HFF-Myc (cell line): ENCODE measurements at regions not wholly inside any gene's neighbourhood (a gene's known extent, or its start where the extent isn't known, plus 50 kb on each side); places are given as distances from the start of the nearest gene placed in this dataset.
A peak's percentile ranks its signal among the peaks of the same experiment; 100 is the strongest.

Experiments used
- DNase-seq: peaks from one replicate; pipeline ENCODE4 v3.0.0-alpha.2; 2011; ENCODE audit warnings: low read depth; ENCODE audit errors: extremely low read depth
- H3K4me3 ChIP-seq: replicated peaks from 2 replicates; pipeline ENCODE4 v1.5.1; 2011; ENCODE audit warnings: low read depth, mild to moderate bottlenecking, control low read depth, low read length
- TF ChIP-seq, protein P1 (sequence below): IDR thresholded peaks from 2 replicates; pipeline ENCODE4 v1.5.1; 2012; ENCODE audit warnings: mild to moderate bottlenecking, low read depth, low read length, control low read depth; ENCODE audit errors: missing control alignments

DNA sequence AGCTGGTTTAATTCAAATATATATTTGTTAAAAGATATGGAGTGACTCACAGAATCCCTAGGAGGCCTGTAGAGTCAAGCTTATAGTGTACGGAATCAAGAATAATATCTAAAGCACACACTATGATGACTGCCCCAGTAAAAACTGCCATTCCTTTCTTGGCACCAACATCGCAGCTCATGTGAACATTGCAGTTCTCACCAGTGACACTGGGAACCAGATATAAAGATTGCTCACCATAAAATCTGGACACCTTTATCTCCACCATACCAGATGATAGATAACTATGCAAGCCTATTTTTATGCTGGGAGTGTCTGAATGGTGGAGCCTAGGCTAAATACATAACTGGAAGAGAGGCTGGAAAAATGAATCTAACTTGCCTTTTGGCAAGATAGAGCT is 463.9 kb upstream of the TBX3 start:
- TF ChIP-seq, protein P1, sequence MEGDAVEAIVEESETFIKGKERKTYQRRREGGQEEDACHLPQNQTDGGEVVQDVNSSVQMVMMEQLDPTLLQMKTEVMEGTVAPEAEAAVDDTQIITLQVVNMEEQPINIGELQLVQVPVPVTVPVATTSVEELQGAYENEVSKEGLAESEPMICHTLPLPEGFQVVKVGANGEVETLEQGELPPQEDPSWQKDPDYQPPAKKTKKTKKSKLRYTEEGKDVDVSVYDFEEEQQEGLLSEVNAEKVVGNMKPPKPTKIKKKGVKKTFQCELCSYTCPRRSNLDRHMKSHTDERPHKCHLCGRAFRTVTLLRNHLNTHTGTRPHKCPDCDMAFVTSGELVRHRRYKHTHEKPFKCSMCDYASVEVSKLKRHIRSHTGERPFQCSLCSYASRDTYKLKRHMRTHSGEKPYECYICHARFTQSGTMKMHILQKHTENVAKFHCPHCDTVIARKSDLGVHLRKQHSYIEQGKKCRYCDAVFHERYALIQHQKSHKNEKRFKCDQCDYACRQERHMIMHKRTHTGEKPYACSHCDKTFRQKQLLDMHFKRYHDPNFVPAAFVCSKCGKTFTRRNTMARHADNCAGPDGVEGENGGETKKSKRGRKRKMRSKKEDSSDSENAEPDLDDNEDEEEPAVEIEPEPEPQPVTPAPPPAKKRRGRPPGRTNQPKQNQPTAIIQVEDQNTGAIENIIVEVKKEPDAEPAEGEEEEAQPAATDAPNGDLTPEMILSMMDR = no peak
- DNase-seq = no peak
- H3K4me3 ChIP-seq = no peak overlapping the region

DNA sequence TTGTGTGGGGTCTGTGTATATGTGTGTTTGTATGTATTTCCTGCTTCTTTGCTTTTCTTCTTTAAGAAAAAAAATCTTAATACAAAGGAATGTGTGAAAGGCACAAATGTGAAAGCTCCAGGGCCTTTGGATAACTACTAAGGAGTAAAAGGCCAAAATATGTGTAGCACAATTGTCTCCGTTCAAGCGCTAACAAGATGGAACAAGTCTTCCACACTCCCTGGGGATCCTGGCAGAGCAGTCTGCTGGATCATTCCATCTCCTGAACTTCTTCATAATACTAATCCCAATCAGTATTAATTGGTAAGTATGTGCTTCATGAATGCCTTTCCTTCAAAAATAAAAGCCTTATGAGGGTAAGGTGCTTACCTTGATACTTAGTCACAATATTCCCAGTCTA is 462.5 kb upstream of the TBX3 start:
- DNase-seq = no peak
- TF ChIP-seq, protein P1 = no peak
- no peak overlapping the region for H3K4me3 ChIP-seq

DNA sequence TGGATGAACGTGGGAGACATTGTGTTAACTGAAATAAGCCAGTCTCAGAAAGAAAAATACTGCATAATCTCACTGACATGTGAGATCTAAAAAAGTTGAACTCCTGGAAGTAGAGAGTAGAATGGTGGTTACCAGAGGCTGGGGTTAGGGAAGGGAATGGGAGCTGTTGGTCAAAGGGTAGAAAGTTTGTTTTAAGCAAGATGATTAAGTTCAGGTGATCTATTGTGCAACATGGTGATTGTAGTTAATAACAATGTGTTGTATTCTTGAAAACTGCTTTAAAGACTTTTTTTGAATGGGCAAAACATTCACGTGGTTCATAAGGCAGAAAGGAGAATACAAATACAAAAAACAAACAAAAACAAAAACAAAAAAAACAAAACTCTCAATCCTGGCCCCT is 460.4 kb upstream of the TBX3 start:
- no peak for DNase-seq
- H3K4me3 ChIP-seq = no peak overlapping the region
- TF ChIP-seq, protein P1 = no peak

DNA sequence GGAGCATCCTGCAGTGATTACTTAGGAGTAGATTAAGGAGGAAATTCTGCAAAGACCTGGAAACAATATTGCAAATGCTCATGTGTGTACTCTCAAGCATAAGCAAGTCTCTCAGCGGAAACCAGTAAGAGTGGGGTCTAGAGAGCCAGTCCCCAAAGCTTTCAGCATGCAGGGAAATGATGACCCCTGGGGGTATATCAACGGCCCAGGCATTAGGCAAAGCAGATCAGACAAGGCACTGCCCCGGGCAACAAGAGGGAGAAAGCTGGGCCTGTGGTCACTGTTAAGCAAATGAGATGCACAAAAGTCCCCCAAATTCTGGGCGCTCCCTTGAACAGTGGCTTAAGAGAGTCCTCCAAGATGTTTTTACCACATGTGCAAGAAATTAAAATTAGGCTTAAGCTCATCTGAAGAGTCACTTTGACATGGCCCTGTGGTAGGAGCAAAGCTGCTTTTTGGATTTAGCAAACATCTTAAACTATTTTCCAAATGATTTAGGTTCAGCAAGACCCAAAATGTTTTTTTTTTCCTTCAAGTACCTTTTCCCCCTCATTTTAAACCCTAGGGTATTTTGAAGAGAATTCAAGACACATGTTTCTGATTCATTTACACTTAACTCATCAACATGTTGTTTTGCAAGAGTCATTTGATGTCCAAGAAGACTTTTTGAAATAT is 457.1 kb upstream of the TBX3 start:
- DNase-seq = no peak
- TF ChIP-seq, protein P1 = no peak

DNA sequence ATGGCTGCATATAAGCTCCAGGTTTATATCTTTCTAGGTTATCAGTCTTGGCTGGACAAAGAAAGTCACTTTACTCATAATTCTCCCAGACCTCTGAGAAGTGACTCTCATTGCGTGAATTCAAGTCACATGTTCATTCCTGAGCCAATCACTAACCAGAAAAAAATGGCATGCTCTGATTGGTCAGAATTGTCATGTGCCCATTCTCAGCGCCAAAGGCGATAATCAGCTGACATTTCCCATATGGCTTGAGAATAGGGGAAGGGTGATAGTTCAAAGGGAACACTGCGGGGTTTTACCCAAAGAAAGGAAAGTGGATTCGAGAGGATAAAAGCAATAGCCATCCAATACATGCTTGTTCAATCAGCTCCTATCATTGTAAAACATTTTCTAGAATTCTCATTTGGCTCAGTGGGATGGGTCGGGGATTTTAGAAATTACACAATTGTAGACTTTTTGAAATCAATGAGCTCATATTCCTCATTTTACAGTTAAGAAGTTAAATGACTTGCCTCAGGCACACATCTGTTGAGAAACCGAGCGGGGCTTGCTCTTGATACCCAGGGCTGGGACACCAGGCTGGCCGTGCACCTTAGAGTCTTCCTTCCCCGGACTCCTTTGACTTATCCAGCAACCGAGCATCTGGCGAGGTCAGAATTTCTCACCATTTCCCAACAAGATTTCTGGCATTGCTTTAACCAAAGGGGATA is 454.0 kb upstream of the TBX3 start:
- DNase-seq = no peak
- TF ChIP-seq, protein P1 = no peak
- H3K4me3 ChIP-seq = no peak overlapping the region

More for the DNA sequence above, 457.1 kb upstream of the TBX3 start:
- no peak overlapping the region for H3K4me3 ChIP-seq

DNA sequence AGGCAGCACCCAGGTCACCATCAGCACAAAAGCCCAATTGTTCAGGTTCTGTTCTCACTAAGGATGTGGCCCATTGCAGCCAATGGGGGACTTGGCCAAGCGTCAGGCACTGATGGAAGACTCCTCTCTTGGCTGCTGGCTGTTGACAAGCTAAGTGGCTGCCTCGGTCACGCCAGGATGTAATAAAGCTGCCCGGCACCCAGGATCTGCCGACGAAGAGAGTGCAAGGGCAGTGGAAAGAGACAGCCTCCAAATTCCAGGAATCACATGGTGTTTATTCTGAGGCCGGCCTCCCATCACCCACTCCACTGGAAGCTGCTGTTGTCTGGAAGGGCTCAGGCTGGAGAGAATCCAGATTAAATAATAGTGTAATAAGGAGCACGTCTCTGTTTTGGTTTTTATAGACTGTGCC is 451.8 kb upstream of the TBX3 start:
- peak; percentile 36 for DNase-seq
- TF ChIP-seq, protein P1 = no peak
- H3K4me3 ChIP-seq = no peak overlapping the region

DNA sequence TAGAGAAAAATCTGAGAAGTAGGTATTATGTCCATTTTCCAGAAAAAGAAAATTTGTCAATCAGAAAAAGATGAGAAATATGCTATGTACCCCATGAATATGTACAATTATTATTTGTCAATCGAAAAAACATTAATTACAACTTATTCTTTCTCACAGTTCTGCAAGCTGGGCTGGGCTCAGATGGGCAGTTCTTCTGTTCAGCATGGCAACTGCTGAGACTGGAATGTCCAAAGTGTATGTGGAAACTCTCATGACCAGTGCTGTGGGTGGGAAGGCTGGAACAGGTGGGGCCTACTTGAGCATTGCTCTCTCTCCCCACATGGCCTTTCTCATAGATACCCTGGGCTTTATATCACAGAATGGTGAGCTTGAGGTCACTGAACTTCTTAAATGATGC is 450.3 kb upstream of the TBX3 start:
- H3K4me3 ChIP-seq = no peak overlapping the region
- TF ChIP-seq, protein P1 = no peak
- no peak for DNase-seq
